ENCODE measurements at regions not wholly inside any gene's neighbourhood (a gene's known extent, or its start where the extent isn't known, plus 50 kb on each side); places are given as distances from the start of the nearest gene placed in this dataset.

GRCh38 chr4:112894480-112894879 is 155.0 kb upstream of the ANK2 start:
- DNase-seq (ENCODE audit: low read depth in 2 of 2) = no peak

GRCh38 chr4:112894951-112895350 is 154.5 kb upstream of the ANK2 start:
- no peak for DNase-seq (ENCODE audit: low read depth in 2 of 2)

GRCh38 chr4:112895811-112896608 is 153.4 kb upstream of the ANK2 start:
- DNase-seq (ENCODE audit: low read depth in 2 of 2) = no peak

GRCh38 chr4:112896609-112897190 is 152.8 kb upstream of the ANK2 start:
- no peak for DNase-seq (ENCODE audit: low read depth in 2 of 2)

- no peak for DNase-seq (ENCODE audit: low read depth in 2 of 2)
Measured at GRCh38 chr4:112897543-112897942, 151.9 kb upstream of the ANK2 start.

- DNase-seq (ENCODE audit: low read depth in 2 of 2) = no peak
Measured at GRCh38 chr4:112898357-112899141, 150.9 kb upstream of the ANK2 start.

- no peak for DNase-seq (ENCODE audit: low read depth in 2 of 2)
Measured at GRCh38 chr4:112900416-112900815, 149.0 kb upstream of the ANK2 start.

GRCh38 chr4:112901962-112902411 is 147.5 kb upstream of the ANK2 start:
- no peak for DNase-seq (ENCODE audit: low read depth in 2 of 2)

GRCh38 chr4:112905728-112906127 is 143.7 kb upstream of the ANK2 start:
- no peak for DNase-seq (ENCODE audit: low read depth in 2 of 2)

- no peak for DNase-seq (ENCODE audit: low read depth in 2 of 2)
Measured at GRCh38 chr4:112908511-112908910, 140.9 kb upstream of the ANK2 start.

GRCh38 chr4:112910109-112910736 is 139.2 kb upstream of the ANK2 start:
- no peak for DNase-seq (ENCODE audit: low read depth in 2 of 2)

GRCh38 chr4:112916868-112917267 is 132.6 kb upstream of the ANK2 start:
- no peak for DNase-seq (ENCODE audit: low read depth in 2 of 2)

GRCh38 chr4:112923516-112923915 is 125.9 kb upstream of the ANK2 start:
- no peak for DNase-seq (ENCODE audit: low read depth in 2 of 2)

GRCh38 chr4:112926819-112927218 is 122.6 kb upstream of the ANK2 start:
- no peak for DNase-seq (ENCODE audit: low read depth in 2 of 2)

GRCh38 chr4:112927544-112927943 is 121.9 kb upstream of the ANK2 start:
- DNase-seq (ENCODE audit: low read depth in 2 of 2) = no peak

GRCh38 chr4:112931001-112931400 is 118.5 kb upstream of the ANK2 start:
- no peak for DNase-seq (ENCODE audit: low read depth in 2 of 2)

- no peak for DNase-seq (ENCODE audit: low read depth in 2 of 2)
Measured at GRCh38 chr4:112933790-112934189, 115.7 kb upstream of the ANK2 start.

- DNase-seq (ENCODE audit: low read depth in 2 of 2) = no peak
Measured at GRCh38 chr4:112938461-112939058, 110.9 kb upstream of the ANK2 start.

GRCh38 chr4:112939901-112940300 is 109.6 kb upstream of the ANK2 start:
- no peak for DNase-seq (ENCODE audit: low read depth in 2 of 2)

GRCh38 chr4:112940336-112940735 is 109.1 kb upstream of the ANK2 start:
- no peak for DNase-seq (ENCODE audit: low read depth in 2 of 2)

- DNase-seq (ENCODE audit: low read depth in 2 of 2) = no peak
Measured at GRCh38 chr4:112942077-112942476, 107.4 kb upstream of the ANK2 start.

- DNase-seq (ENCODE audit: low read depth in 2 of 2) = no peak
Measured at GRCh38 chr4:112942997-112943396, 106.5 kb upstream of the ANK2 start.

Measured in activated CD4-positive, alpha-beta T cell treated with anti-CD3 and anti-CD28 coated beads for 24 hours (primary cell).